B cell (primary cell): ENCODE measurements at regions not wholly inside any gene's neighbourhood (a gene's known extent, or its start where the extent isn't known, plus 50 kb on each side); places are given as distances from the start of the nearest gene placed in this dataset. TPM values are rescaled to one million over a fixed set of nuclear protein-coding genes. Genes with fewer than 3 reads are reported as not detected.

Experiments
- ATAC-seq: fragments of 200-7000 bp; cut with Tn5 transposase; one replicate; pipeline ENCODE4 v1.10.0; 2021; ENCODE audit warnings: low read depth, mild to moderate bottlenecking, moderate number of reproducible peaks, moderate library complexity
- CTCF ChIA-PET: fragments of 350-600 bp; sonication (Branson Sonifier 250); formaldehyde crosslinking; loops from one replicate; lab custom pipeline; 2021; ENCODE audit warnings: antibody characterized with exemption, inconsistent platforms; lab: Charles Lee
- POLR2A ChIA-PET: fragments of 350-600 bp; sonication (Branson Sonifier 250); formaldehyde crosslinking; loops from one replicate; lab custom pipeline; 2021; ENCODE audit warnings: antibody characterized with exemption; lab: Charles Lee
- DNase-seq: peaks from one replicate; pipeline ENCODE4 v3.0.0; 2013
- H2AFZ ChIP-seq: 2 replicates; pipeline ENCODE4 v1.6.1; 2012; ENCODE audit warnings: mild to moderate bottlenecking, low read depth, low read length; ENCODE audit not compliant: insufficient read depth, poor library complexity, severe bottlenecking
- H3K27ac ChIP-seq, 2 donors: 1 replicate in 1 of 2; 2 replicates in 1 of 2; pipeline ENCODE4 v1.5.1; 2012 to 2013; ENCODE audit warnings: low read length in 2 of 2, mild to moderate bottlenecking in 2 of 2, moderate library complexity in 1 of 2
- H3K27me3 ChIP-seq, 4 experiments: fragments of 200-600 bp in 1 of 4; sonication (generic) in 1 of 4; replicated peaks in 1 of 4; 1 replicate in 2 of 4; 2 replicates in 2 of 4; pipeline versions ENCODE4 v1.6.1 to v1.7.0; 2013 to 2016; ENCODE audit warnings: low read length in 3 of 4, mild to moderate bottlenecking in 2 of 4, mixed read lengths in 1 of 4, moderate library complexity in 1 of 4; ENCODE audit not compliant: insufficient read depth in 4 of 4, control insufficient read depth in 3 of 4; ENCODE audit errors: control extremely low read depth in 1 of 4
- H3K36me3 ChIP-seq, 2 experiments: replicated peaks in 1 of 2; 1 replicate in 1 of 2; 2 replicates in 1 of 2; pipeline versions ENCODE4 v1.6.1 to v1.7.1; 2013; ENCODE audit warnings: low read length in 1 of 2; ENCODE audit not compliant: insufficient read depth in 2 of 2, control insufficient read depth in 1 of 2; ENCODE audit errors: control extremely low read depth in 1 of 2, extremely low read depth in 1 of 2
- H3K4me1 ChIP-seq, 2 donors: fragments of 200-600 bp in 1 of 2; sonication (generic) in 1 of 2; 1 replicate in 1 of 2; 2 replicates in 1 of 2; pipeline versions ENCODE4 v1.5.1 to v1.6.1; 2013 to 2017; ENCODE audit warnings: low read length in 2 of 2; ENCODE audit not compliant: control insufficient read depth in 2 of 2, insufficient read depth in 2 of 2
- H3K4me2 ChIP-seq: replicated peaks from 2 replicates; pipeline ENCODE3; 2012; ENCODE audit warnings: mild to moderate bottlenecking, low read depth, low read length; ENCODE audit not compliant: poor library complexity, severe bottlenecking
- H3K4me3 ChIP-seq, 5 experiments: fragments of 200-600 bp in 1 of 5; sonication (generic) in 1 of 5; 1 replicate in 3 of 5; 2 replicates in 2 of 5; pipeline versions ENCODE4 v1.5.1 to v1.7.0; 2011 to 2016; ENCODE audit warnings: low read length in 4 of 5, mild to moderate bottlenecking in 4 of 5, low read depth in 2 of 5, control low read depth in 1 of 5, moderate library complexity in 1 of 5; ENCODE audit not compliant: insufficient read depth in 1 of 5; ENCODE audit errors: control extremely low read depth in 1 of 5, extremely low read depth in 1 of 5
- H3K79me2 ChIP-seq: fragments of 200-600 bp; sonication (generic); one replicate; pipeline ENCODE4 v1.6.0; 2016; ENCODE audit warnings: low read length; ENCODE audit not compliant: control insufficient read depth, insufficient read depth
- H3K9ac ChIP-seq: fragments of 200-600 bp; sonication (generic); 2 replicates; pipeline ENCODE4 v1.6.1; 2017; ENCODE audit warnings: mild to moderate bottlenecking, low read length, moderate library complexity
- H3K9me3 ChIP-seq, 3 donors: one replicate each; pipeline versions ENCODE4 v1.6.1 to v1.7.1; 2013; ENCODE audit warnings: low read length in 2 of 3; ENCODE audit not compliant: control insufficient read depth in 2 of 3, insufficient read depth in 1 of 3; ENCODE audit errors: control extremely low read depth in 1 of 3
- H4K20me1 ChIP-seq: 2 replicates; pipeline ENCODE4 v1.6.0; 2012; ENCODE audit warnings: mild to moderate bottlenecking, low read length; ENCODE audit not compliant: insufficient read depth, control insufficient read depth, poor library complexity, severe bottlenecking
- H3K27ac Mint-ChIP-seq: one replicate; pipeline ENCODE4 v1.8.0; 2021; ENCODE audit warnings: mixed read lengths
- H3K27me3 Mint-ChIP-seq: one replicate; pipeline ENCODE4 v1.8.0; 2021; ENCODE audit warnings: mixed read lengths
- H3K4me1 Mint-ChIP-seq: one replicate; pipeline ENCODE4 v1.8.0; 2021; ENCODE audit warnings: mixed read lengths
- H3K4me3 Mint-ChIP-seq: one replicate; pipeline ENCODE4 v1.8.0; 2021; ENCODE audit warnings: mixed read lengths
- H3K9me3 Mint-ChIP-seq: one replicate; pipeline ENCODE4 v1.8.0; 2022; ENCODE audit warnings: mixed read lengths; ENCODE audit not compliant: insufficient read depth
- CTCF ChIP-seq: fragments of 200-600 bp; IDR thresholded peaks from one replicate; pipeline ENCODE4 v1.8.0; 2022; ENCODE audit warnings: antibody characterized with exemption, mild to moderate bottlenecking
- EZH2 ChIP-seq: IDR thresholded peaks from 2 replicates; pipeline ENCODE4 v1.6.1; 2012; ENCODE audit warnings: borderline replicate concordance, low read depth, mild to moderate bottlenecking, moderate library complexity, low read length; ENCODE audit not compliant: insufficient read depth, poor library complexity, severe bottlenecking
- WGBS: methylation state at CpG from one replicate; pipeline ENCODE4 v1.1.5; 2013; ENCODE audit warnings: missing lambda C conversion rate; ENCODE audit not compliant: insufficient coverage; 5-methylcytosine and 5-hydroxymethylcytosine counted together
- intact Hi-C: fragments of 100-400 bp; cut with micrococcal nuclease; formaldehyde crosslinking; loops from one replicate; pipeline ENCODE4 v1.10.0; 2022
- small RNA-seq: library from RNA; depleted of rRNA; stranded (forward); fragments of <200 nt; gene quantifications from one replicate; pipeline ENCODE3, GENCODE V24; 2012; ENCODE audit warnings: low replicate concordance, low read depth; ENCODE audit not compliant: insufficient read length

- peak; percentile 14 for ATAC-seq
- H2AFZ ChIP-seq: no peak overlapping the region
- WGBS: no CpG with 5 or more reads among the region's 1 CpG
- TF ChIP-seq EZH2 (no peak), CTCF (no peak)
- intact Hi-C loops: loop anchor here (2.0 kb wide), 1 partner anchor 581 kb away; no protein-coding TSS in a partner anchor
- no peak overlapping the region for H3K27ac ChIP-seq
- no peaks in the 10 kb centered on the region for H3K4me1 ChIP-seq
- no peaks in the 10 kb centered on the region for H3K27me3 ChIP-seq
- no peak overlapping the region for H3K4me2 ChIP-seq
- ChIA-PET POLR2A (no interaction called here), CTCF (interaction anchor here (1.0 to 1.6 kb wide), 2 partner anchors 11 to 854 kb away, joined by 3 to 4 read pairs; no protein-coding TSS in a partner anchor)
- H3K9me3 Mint-ChIP-seq: no peaks in the 10 kb centered on the region
- H3K4me1 Mint-ChIP-seq: no peaks in the 10 kb centered on the region
- no peak for DNase-seq
- no peaks in the 10 kb centered on the region for H4K20me1 ChIP-seq
- H3K36me3 ChIP-seq: no peaks in the 10 kb centered on the region
- peaks cover 7% of the 10 kb centered on the region for H3K27me3 Mint-ChIP-seq
- no peaks in the 10 kb centered on the region for H3K79me2 ChIP-seq
- H3K9ac ChIP-seq: no peak overlapping the region
- H3K9me3 ChIP-seq: peaks cover 0 to under 1% (median 0%) of the 10 kb centered on the region in 3 donors
- H3K27ac Mint-ChIP-seq: no peak overlapping the region
- no peak overlapping the region for H3K4me3 Mint-ChIP-seq
- H3K4me3 ChIP-seq: no peak overlapping the region
Measured at GRCh38 chr18:75477900-75478299, 50.4 kb upstream of the SMIM21 start.

Small RNA genes in the stretch of these regions (small RNA-seq; reads per million reads assigned to genes)
- not detected for gene AC021506.2
